IMR-90 (cell line): ENCODE measurements at regions not wholly inside any gene's neighbourhood (a gene's known extent, or its start where the extent isn't known, plus 50 kb on each side); places are given as distances from the start of the nearest gene placed in this dataset.

Source experiments
- ATAC-seq: fragments of 200-7000 bp; cut with Tn5 transposase; 2 replicates; pipeline ENCODE4 v1.9.1; 2020; ENCODE audit warnings: low read depth, mild to moderate bottlenecking, moderate library complexity
- BruUV-seq: library from RNA; stranded (reverse); fragments of 400-500 nt; replicated peaks from 2 replicates; lab custom pipeline; 2021; lab: Mats Ljungman, UMichigan
- CTCF ChIA-PET: fragments of 300-600 bp; formaldehyde crosslinking; extraction: SDS; loops from one replicate; lab custom pipeline; 2021; ENCODE audit warnings: antibody characterized with exemption; lab: Yijun Ruan, JAX
- POLR2A ChIA-PET: fragments of 300-600 bp; sonication (Branson Sonifier 250); formaldehyde crosslinking; loops from one replicate; lab custom pipeline; 2022; ENCODE audit warnings: antibody characterized with exemption; ENCODE audit not compliant: unreplicated experiment; lab: Charles Lee
- DNase-seq: peaks from one replicate; pipeline ENCODE4 v3.0.0; 2013
- H2AFZ ChIP-seq: replicated peaks from 2 replicates; pipeline ENCODE3; 2013; ENCODE audit warnings: low read length, mild to moderate bottlenecking; ENCODE audit not compliant: poor library complexity
- H2AK5ac ChIP-seq: 2 replicates; pipeline ENCODE4 v1.6.1; 2013; ENCODE audit warnings: low read depth, low read length, inconsistent platforms
- H2AK9ac ChIP-seq: replicated peaks from 2 replicates; pipeline ENCODE3; 2013; ENCODE audit warnings: mild to moderate bottlenecking, low read depth, low read length, moderate library complexity; ENCODE audit not compliant: poor library complexity
- H2BK120ac ChIP-seq: 2 replicates; pipeline ENCODE4 v1.6.1; 2013; ENCODE audit warnings: low read depth, low read length, inconsistent platforms
- H2BK15ac ChIP-seq: 3 replicates; pipeline ENCODE4 v1.6.1; 2013; ENCODE audit warnings: low read depth, low read length, inconsistent platforms
- H2BK20ac ChIP-seq: 2 replicates; pipeline ENCODE4 v1.6.1; 2013; ENCODE audit warnings: low read depth, mild to moderate bottlenecking, inconsistent platforms, low read length, moderate library complexity
- H2BK5ac ChIP-seq: 2 replicates; pipeline ENCODE4 v1.6.1; 2013; ENCODE audit warnings: mild to moderate bottlenecking, low read depth, low read length, inconsistent platforms; ENCODE audit not compliant: poor library complexity, severe bottlenecking
- H3K14ac ChIP-seq: replicated peaks from 2 replicates; pipeline ENCODE4 v1.6.1; 2013; ENCODE audit warnings: low read depth, low read length, inconsistent platforms
- H3K18ac ChIP-seq: 2 replicates; pipeline ENCODE4 v1.6.1; 2013; ENCODE audit warnings: low read depth, low read length, control low read depth
- H3K23ac ChIP-seq: 2 replicates; pipeline ENCODE4 v1.6.1; 2013; ENCODE audit warnings: low read depth, low read length, inconsistent platforms
- H3K27ac ChIP-seq: 2 replicates; pipeline ENCODE4 v1.5.1; 2013; ENCODE audit warnings: mild to moderate bottlenecking, control low read depth, low read length; ENCODE audit not compliant: insufficient read depth
- H3K27me3 ChIP-seq: 2 replicates; pipeline ENCODE4 v1.6.1; 2013; ENCODE audit warnings: low read length; ENCODE audit not compliant: control insufficient read depth, insufficient read depth
- H3K36me3 ChIP-seq: 2 replicates; pipeline ENCODE4 v1.6.1; 2013; ENCODE audit warnings: low read length, mixed read lengths; ENCODE audit not compliant: control insufficient read depth, insufficient read depth
- H3K4ac ChIP-seq: 2 replicates; pipeline ENCODE4 v1.6.1; 2013; ENCODE audit warnings: low read depth, low read length, inconsistent platforms
- H3K4me1 ChIP-seq: 2 replicates; pipeline ENCODE4 v1.6.1; 2013; ENCODE audit warnings: low read length, mixed read lengths; ENCODE audit not compliant: control insufficient read depth, insufficient read depth
- H3K4me2 ChIP-seq: 2 replicates; pipeline ENCODE4 v1.6.1; 2013; ENCODE audit warnings: low read depth, mild to moderate bottlenecking, control low read depth, low read length, moderate library complexity
- H3K4me3 ChIP-seq: 2 replicates; pipeline ENCODE4 v1.5.1; 2013; ENCODE audit warnings: low read depth, mild to moderate bottlenecking, control low read depth, low read length, moderate library complexity; ENCODE audit not compliant: insufficient read depth
- H3K56ac ChIP-seq: 2 replicates; pipeline ENCODE4 v1.6.1; 2013; ENCODE audit warnings: low read length, inconsistent platforms; ENCODE audit not compliant: insufficient read depth; ENCODE audit errors: extremely low read depth
- H3K79me1 ChIP-seq, 2 experiments: 2 replicates each; pipeline ENCODE4 v1.6.1; 2013; ENCODE audit warnings: low read length in 2 of 2, inconsistent platforms in 1 of 2, low read depth in 1 of 2
- H3K9ac ChIP-seq: 2 replicates; pipeline ENCODE4 v1.6.1; 2013; ENCODE audit warnings: low read depth, low read length, control low read depth
- H3K9me1 ChIP-seq: 2 replicates; pipeline ENCODE4 v1.6.1; 2013; ENCODE audit warnings: low read length, inconsistent platforms; ENCODE audit not compliant: insufficient read depth
- H3K9me3 ChIP-seq: 2 replicates; pipeline ENCODE4 v1.6.1; 2013; ENCODE audit warnings: low read length; ENCODE audit not compliant: control insufficient read depth, insufficient read depth
- H4K20me1 ChIP-seq: 2 replicates; pipeline ENCODE4 v1.6.1; 2013; ENCODE audit warnings: low read length, inconsistent platforms; ENCODE audit not compliant: insufficient read depth
- H4K5ac ChIP-seq: 2 replicates; pipeline ENCODE4 v1.6.1; 2013; ENCODE audit warnings: mild to moderate bottlenecking, low read depth, low read length, control low read depth
- H4K8ac ChIP-seq, 2 experiments: 2 replicates each; pipeline ENCODE4 v1.6.1; 2013; ENCODE audit warnings: low read depth in 2 of 2, low read length in 2 of 2, control low read depth in 1 of 2, inconsistent platforms in 1 of 2
- H4K91ac ChIP-seq: 2 replicates; pipeline ENCODE4 v1.6.1; 2013; ENCODE audit warnings: low read depth, low read length, inconsistent platforms; ENCODE audit not compliant: insufficient read depth
- BHLHE40 ChIP-seq: fragments of 150-350 bp; IDR thresholded peaks from 2 replicates; pipeline ENCODE4 v1.6.1; 2016; ENCODE audit warnings: mild to moderate bottlenecking, low read depth, low read length
- ELK1 ChIP-seq: fragments of 150-350 bp; IDR thresholded peaks from 2 replicates; pipeline ENCODE4 v1.6.1; 2016; ENCODE audit warnings: low read depth, mild to moderate bottlenecking, low read length, moderate library complexity, borderline replicate concordance
- FOS ChIP-seq: fragments of 150-350 bp; IDR thresholded peaks from 2 replicates; pipeline ENCODE4 v1.6.1; 2016; ENCODE audit warnings: low read depth, low read length
- MXI1 ChIP-seq: IDR thresholded peaks from 2 replicates; pipeline ENCODE4 v1.6.1; 2012; ENCODE audit warnings: low read depth, mild to moderate bottlenecking, low read length, moderate library complexity, borderline replicate concordance
- POLR2A ChIP-seq: IDR thresholded peaks from 2 replicates; pipeline ENCODE4 v1.6.1; 2012; ENCODE audit warnings: mild to moderate bottlenecking, low read depth, low read length
- RAD21 ChIP-seq: IDR thresholded peaks from 2 replicates; pipeline ENCODE4 v1.6.1; 2012; ENCODE audit warnings: low read length, improper control_type of control experiment
- SMC3 ChIP-seq: fragments of 150-350 bp; IDR thresholded peaks from 2 replicates; pipeline ENCODE4 v1.6.1; 2016; ENCODE audit warnings: low read depth, mild to moderate bottlenecking, antibody characterized with exemption, low read length, moderate library complexity
- WGBS, 2 experiments: methylation state at CpG; one replicate each; pipeline versions ENCODE4 v1.1.5 to v1.1.7; 2013; ENCODE audit warnings: missing lambda C conversion rate in 2 of 2; ENCODE audit not compliant: insufficient read length in 1 of 2; ENCODE audit errors: extremely low coverage in 2 of 2; 5-methylcytosine and 5-hydroxymethylcytosine counted together
- dilution Hi-C: fragments of 300-500 bp; cut with HindIII; formaldehyde crosslinking; loops from one replicate; pipeline ENCODE4 v1.14.3; 2018; ENCODE audit warnings: low sequenced_read_pairs; ENCODE audit not compliant: unreplicated experiment
- in situ Hi-C: fragments of 300-500 bp; cut with MboI; formaldehyde crosslinking; loops from 3 replicates; pipeline ENCODE4 v1.14.3; 2019; ENCODE audit warnings: low sequenced_read_pairs, inconsistent platforms, mixed read lengths
- intact Hi-C: fragments of 100-400 bp; cut with micrococcal nuclease; formaldehyde crosslinking; loops from 2 replicates; pipeline ENCODE4 v1.10.0; 2022
- TF ChIP-seq, protein P1 (sequence below): conservative IDR thresholded peaks from 2 replicates; pipeline ENCODE4 v1.5.1; 2012; ENCODE audit warnings: mild to moderate bottlenecking, low read depth, low read length, improper control_type of control experiment

DNA sequence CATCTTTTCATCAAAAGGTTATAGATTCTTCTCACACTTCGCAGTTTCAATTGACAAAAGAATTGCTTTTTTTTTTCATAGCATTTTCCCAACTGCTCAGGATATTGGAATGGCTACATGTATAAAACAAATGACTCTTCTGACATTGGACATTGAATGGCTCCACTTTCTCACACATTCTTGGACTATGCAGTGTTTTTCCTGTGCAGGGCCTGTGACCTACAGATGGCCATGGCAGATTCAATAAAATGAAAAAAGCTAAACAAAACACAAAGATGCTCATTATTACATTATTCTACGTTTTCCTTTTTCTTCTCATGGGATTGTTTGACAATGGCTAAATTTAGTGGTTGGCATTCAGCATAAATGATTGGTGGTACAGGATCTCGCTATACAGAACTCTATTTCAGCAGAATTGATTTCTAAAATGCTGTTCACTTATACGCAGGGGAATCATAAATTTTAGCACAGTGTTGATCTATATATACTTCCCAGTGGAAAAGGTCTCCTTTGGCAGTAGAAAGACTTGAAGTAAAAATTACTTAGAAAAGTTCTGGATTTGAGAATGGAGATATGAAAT is 115.6 kb upstream of the ADAMTS5 start:
- Histone ChIP-seq H3K9ac (no peak overlapping the region), H3K56ac (no peak overlapping the region), H2BK15ac (no peak overlapping the region), H3K36me3 (no peaks in the 10 kb centered on the region), H3K4me3 (no peak overlapping the region), H3K4ac (no peak overlapping the region), H3K4me2 (no peak overlapping the region), H2BK5ac (no peak overlapping the region), H3K79me1 (no peaks in the 10 kb centered on the region), H4K5ac (no peak overlapping the region), H2AK9ac (no peak overlapping the region), H3K23ac (no peak overlapping the region), H2BK120ac (no peak overlapping the region), H3K18ac (no peak overlapping the region), H3K27ac (no peak overlapping the region), H3K27me3 (no peaks in the 10 kb centered on the region), H2BK20ac (no peak overlapping the region), H2AK5ac (no peak overlapping the region), H4K20me1 (no peaks in the 10 kb centered on the region), H4K91ac (no peak overlapping the region), H2AFZ (no peak overlapping the region), H4K8ac (no peak overlapping the region), H3K9me1 (no peaks in the 10 kb centered on the region; the same call in 1 of the 2 replicates), H3K4me1 (no peaks in the 10 kb centered on the region), H3K14ac (no peak overlapping the region), H3K9me3 (no peaks in the 10 kb centered on the region)
- in situ Hi-C loops, result no loop called here
- TF ChIP-seq MXI1 (no peak), BHLHE40 (no peak), RAD21 (no peak), POLR2A (no peak), SMC3 (no peak), ELK1 (no peak), FOS (no peak)
- TF ChIP-seq, protein P1, sequence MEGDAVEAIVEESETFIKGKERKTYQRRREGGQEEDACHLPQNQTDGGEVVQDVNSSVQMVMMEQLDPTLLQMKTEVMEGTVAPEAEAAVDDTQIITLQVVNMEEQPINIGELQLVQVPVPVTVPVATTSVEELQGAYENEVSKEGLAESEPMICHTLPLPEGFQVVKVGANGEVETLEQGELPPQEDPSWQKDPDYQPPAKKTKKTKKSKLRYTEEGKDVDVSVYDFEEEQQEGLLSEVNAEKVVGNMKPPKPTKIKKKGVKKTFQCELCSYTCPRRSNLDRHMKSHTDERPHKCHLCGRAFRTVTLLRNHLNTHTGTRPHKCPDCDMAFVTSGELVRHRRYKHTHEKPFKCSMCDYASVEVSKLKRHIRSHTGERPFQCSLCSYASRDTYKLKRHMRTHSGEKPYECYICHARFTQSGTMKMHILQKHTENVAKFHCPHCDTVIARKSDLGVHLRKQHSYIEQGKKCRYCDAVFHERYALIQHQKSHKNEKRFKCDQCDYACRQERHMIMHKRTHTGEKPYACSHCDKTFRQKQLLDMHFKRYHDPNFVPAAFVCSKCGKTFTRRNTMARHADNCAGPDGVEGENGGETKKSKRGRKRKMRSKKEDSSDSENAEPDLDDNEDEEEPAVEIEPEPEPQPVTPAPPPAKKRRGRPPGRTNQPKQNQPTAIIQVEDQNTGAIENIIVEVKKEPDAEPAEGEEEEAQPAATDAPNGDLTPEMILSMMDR, result no peak
- POLR2A ChIA-PET, result interaction anchor here (0.5 kb wide), 1 partner anchor 453 kb away, joined by 3 read pairs; no protein-coding TSS in a partner anchor
- ATAC-seq, result no peak
- CTCF ChIA-PET, result interaction anchor here (1.1 kb wide), 1 partner anchor 10 kb away, joined by 3 read pairs; no protein-coding TSS in a partner anchor
- WGBS, 2 experiments, result no CpG with 5 or more reads among the region's 4 CpGs
- DNase-seq, result peak; percentile 8
- intact Hi-C loops, result no loop called here
- BruUV-seq, result no TSS peak
- dilution Hi-C loops, result no loop called here
